Gastroesophageal sphincter (tissue), 3 donors: ENCODE measurements at regions not wholly inside any gene's neighbourhood (a gene's known extent, or its start where the extent isn't known, plus 50 kb on each side); places are given as distances from the start of the nearest gene placed in this dataset.

ENCODE experiments used
- EP300 ChIP-seq: sonication (generic); formaldehyde crosslinking; IDR thresholded peaks from one replicate; pipeline ENCODE4 v1.6.1; 2017; ENCODE audit warnings: antibody characterized with exemption, mild to moderate bottlenecking
- POLR2A ChIP-seq, 2 donors: fragments of 450-650 bp; IDR thresholded peaks; one replicate each; pipeline ENCODE4 v1.6.1; 2017; ENCODE audit warnings: antibody characterized with exemption in 2 of 2, mild to moderate bottlenecking in 2 of 2, moderate library complexity in 1 of 2
- POLR2AphosphoS5 ChIP-seq: sonication (generic); formaldehyde crosslinking; IDR thresholded peaks from one replicate; pipeline ENCODE4 v1.6.1; 2017; ENCODE audit warnings: antibody characterized with exemption
- TF ChIP-seq, protein P1 (sequence below), 4 experiments: fragments of 200-600 bp in 2 of 4; fragments of 450-650 bp in 2 of 4; sonication (generic) in 1 of 4; IDR thresholded peaks; one replicate each; pipeline ENCODE4 v1.5.1; 2017 to 2019; ENCODE audit warnings: antibody characterized with exemption in 4 of 4, mild to moderate bottlenecking in 2 of 4, moderate library complexity in 2 of 4

DNA sequence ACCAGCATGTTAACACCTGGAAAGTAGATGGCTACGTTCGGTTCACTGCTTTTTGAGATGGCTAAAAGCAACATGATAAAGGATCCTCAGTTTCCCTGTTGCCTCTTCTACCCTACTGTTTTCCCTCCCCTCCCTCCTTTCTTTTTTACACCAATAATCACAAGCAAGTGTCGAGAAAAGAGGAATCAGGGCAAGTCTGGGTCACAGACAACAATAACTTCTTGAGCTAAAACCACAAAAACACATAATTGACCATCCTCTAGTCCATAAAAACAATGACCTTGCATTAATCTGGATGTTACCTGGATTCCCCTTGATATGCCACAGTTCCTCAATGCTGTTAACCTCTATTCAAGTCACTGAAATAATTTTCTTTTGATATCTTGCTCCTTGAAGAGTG, 736.6 kb upstream of the GCFC2 start:
- no peak for TF ChIP-seq POLR2A (IDR thresholded peaks at IDR 0.05)
- TF ChIP-seq, protein P1, sequence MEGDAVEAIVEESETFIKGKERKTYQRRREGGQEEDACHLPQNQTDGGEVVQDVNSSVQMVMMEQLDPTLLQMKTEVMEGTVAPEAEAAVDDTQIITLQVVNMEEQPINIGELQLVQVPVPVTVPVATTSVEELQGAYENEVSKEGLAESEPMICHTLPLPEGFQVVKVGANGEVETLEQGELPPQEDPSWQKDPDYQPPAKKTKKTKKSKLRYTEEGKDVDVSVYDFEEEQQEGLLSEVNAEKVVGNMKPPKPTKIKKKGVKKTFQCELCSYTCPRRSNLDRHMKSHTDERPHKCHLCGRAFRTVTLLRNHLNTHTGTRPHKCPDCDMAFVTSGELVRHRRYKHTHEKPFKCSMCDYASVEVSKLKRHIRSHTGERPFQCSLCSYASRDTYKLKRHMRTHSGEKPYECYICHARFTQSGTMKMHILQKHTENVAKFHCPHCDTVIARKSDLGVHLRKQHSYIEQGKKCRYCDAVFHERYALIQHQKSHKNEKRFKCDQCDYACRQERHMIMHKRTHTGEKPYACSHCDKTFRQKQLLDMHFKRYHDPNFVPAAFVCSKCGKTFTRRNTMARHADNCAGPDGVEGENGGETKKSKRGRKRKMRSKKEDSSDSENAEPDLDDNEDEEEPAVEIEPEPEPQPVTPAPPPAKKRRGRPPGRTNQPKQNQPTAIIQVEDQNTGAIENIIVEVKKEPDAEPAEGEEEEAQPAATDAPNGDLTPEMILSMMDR (IDR thresholded peaks at IDR 0.05): no peak
- no peak for TF ChIP-seq EP300
- TF ChIP-seq POLR2AphosphoS5: no peak
